ENCODE measurements at regions not wholly inside any gene's neighbourhood (a gene's known extent, or its start where the extent isn't known, plus 50 kb on each side); places are given as distances from the start of the nearest gene placed in this dataset.

DNA sequence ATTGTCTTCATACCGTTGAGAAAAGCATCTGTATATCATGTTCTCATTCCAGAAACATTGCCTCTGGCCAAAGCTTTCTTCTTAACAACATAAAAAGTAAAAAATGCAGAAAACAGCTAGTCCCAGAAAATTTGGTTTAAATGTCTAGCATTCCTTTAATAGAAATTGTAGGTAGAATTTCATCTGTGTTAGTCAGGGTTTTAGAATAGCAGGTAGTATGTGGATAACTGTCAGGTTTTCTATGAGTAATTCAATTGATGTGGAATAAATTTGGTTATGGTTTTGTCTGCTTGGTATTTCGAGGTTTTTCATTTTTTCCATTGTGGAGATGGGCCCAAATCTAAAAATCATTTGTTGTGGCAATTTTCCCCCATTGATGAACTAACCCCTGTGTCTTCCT is 616.7 kb downstream of the KCNJ2 start:
- TF ChIP-seq, protein P1, sequence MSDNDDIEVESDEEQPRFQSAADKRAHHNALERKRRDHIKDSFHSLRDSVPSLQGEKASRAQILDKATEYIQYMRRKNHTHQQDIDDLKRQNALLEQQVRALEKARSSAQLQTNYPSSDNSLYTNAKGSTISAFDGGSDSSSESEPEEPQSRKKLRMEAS (CRISPR knock-in tag; IDR thresholded peaks at IDR 0.05), result no peak
- TF ChIP-seq, protein P2, sequence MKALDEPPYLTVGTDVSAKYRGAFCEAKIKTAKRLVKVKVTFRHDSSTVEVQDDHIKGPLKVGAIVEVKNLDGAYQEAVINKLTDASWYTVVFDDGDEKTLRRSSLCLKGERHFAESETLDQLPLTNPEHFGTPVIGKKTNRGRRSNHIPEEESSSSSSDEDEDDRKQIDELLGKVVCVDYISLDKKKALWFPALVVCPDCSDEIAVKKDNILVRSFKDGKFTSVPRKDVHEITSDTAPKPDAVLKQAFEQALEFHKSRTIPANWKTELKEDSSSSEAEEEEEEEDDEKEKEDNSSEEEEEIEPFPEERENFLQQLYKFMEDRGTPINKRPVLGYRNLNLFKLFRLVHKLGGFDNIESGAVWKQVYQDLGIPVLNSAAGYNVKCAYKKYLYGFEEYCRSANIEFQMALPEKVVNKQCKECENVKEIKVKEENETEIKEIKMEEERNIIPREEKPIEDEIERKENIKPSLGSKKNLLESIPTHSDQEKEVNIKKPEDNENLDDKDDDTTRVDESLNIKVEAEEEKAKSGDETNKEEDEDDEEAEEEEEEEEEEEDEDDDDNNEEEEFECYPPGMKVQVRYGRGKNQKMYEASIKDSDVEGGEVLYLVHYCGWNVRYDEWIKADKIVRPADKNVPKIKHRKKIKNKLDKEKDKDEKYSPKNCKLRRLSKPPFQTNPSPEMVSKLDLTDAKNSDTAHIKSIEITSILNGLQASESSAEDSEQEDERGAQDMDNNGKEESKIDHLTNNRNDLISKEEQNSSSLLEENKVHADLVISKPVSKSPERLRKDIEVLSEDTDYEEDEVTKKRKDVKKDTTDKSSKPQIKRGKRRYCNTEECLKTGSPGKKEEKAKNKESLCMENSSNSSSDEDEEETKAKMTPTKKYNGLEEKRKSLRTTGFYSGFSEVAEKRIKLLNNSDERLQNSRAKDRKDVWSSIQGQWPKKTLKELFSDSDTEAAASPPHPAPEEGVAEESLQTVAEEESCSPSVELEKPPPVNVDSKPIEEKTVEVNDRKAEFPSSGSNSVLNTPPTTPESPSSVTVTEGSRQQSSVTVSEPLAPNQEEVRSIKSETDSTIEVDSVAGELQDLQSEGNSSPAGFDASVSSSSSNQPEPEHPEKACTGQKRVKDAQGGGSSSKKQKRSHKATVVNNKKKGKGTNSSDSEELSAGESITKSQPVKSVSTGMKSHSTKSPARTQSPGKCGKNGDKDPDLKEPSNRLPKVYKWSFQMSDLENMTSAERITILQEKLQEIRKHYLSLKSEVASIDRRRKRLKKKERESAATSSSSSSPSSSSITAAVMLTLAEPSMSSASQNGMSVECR (CRISPR knock-in tag; IDR thresholded peaks at IDR 0.05; ENCODE audit: borderline replicate concordance), result no peak
- no peak for TF ChIP-seq TEAD1 (CRISPR knock-in tag; IDR thresholded peaks at IDR 0.05)
- TF ChIP-seq ATF3 (CRISPR knock-in tag; conservative IDR thresholded peaks at IDR 0.05), result no peak
- no peak for TF ChIP-seq RORB (CRISPR knock-in tag; IDR thresholded peaks at IDR 0.05)
- no peak for TF ChIP-seq ZNF138 (CRISPR knock-in tag; conservative IDR thresholded peaks at IDR 0.05)
- no peak for TF ChIP-seq CTCF (IDR thresholded peaks at IDR 0.05)
- TF ChIP-seq JUN (CRISPR knock-in tag; IDR thresholded peaks at IDR 0.05), result no peak
- TF ChIP-seq ZMAT4 (CRISPR knock-in tag; IDR thresholded peaks at IDR 0.05), result no peak
- no peak for TF ChIP-seq IRF2 (CRISPR knock-in tag; IDR thresholded peaks at IDR 0.05; ENCODE audit: borderline replicate concordance, low read depth)
- no peak for TF ChIP-seq USF2 (CRISPR knock-in tag; IDR thresholded peaks at IDR 0.05)
- TF ChIP-seq, protein P3, sequence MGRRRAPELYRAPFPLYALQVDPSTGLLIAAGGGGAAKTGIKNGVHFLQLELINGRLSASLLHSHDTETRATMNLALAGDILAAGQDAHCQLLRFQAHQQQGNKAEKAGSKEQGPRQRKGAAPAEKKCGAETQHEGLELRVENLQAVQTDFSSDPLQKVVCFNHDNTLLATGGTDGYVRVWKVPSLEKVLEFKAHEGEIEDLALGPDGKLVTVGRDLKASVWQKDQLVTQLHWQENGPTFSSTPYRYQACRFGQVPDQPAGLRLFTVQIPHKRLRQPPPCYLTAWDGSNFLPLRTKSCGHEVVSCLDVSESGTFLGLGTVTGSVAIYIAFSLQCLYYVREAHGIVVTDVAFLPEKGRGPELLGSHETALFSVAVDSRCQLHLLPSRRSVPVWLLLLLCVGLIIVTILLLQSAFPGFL (CRISPR knock-in tag; IDR thresholded peaks at IDR 0.05; ENCODE audit: borderline replicate concordance), result no peak
